Heart right ventricle (tissue), 16 donors: ENCODE measurements at regions not wholly inside any gene's neighbourhood (a gene's known extent, or its start where the extent isn't known, plus 50 kb on each side); places are given as distances from the start of the nearest gene placed in this dataset.

ENCODE experiments used
- ATAC-seq, 8 donors: fragments of 200-7000 bp; cut with Tn5 transposase; one replicate each; pipeline ENCODE4 v1.9.1; 2020; ENCODE audit warnings: mild to moderate bottlenecking in 8 of 8, moderate library complexity in 8 of 8, moderate number of reproducible peaks in 1 of 8
- DNase-seq, 2 donors: peaks; one replicate each; pipeline ENCODE4 v3.0.0-alpha.2; 2020
- H3K27ac ChIP-seq, 10 donors: fragments of 200-600 bp; sonication (generic) in 2 of 10; one replicate each; pipeline versions ENCODE4 v1.5.0 to v1.8.0; 2020 to 2022; ENCODE audit warnings: mild to moderate bottlenecking in 3 of 10
- H3K27me3 ChIP-seq, 7 donors: fragments of 200-600 bp; one replicate each; pipeline ENCODE4 v1.8.0; 2021 to 2022; ENCODE audit warnings: mild to moderate bottlenecking in 2 of 7
- H3K36me3 ChIP-seq, 9 donors: fragments of 200-600 bp; sonication (generic) in 1 of 9; one replicate each; pipeline versions ENCODE4 v1.5.0 to v1.8.0; 2020 to 2022; ENCODE audit warnings: mild to moderate bottlenecking in 2 of 9
- H3K4me1 ChIP-seq, 9 donors: fragments of 200-600 bp; sonication (generic) in 1 of 9; one replicate each; pipeline versions ENCODE4 v1.5.0 to v1.8.0; 2020 to 2022; ENCODE audit warnings: mild to moderate bottlenecking in 4 of 9
- H3K4me3 ChIP-seq, 10 donors: fragments of 200-600 bp; sonication (generic) in 2 of 10; one replicate each; pipeline versions ENCODE4 v1.5.0 to v1.8.0; 2020 to 2022; ENCODE audit warnings: mild to moderate bottlenecking in 7 of 10, moderate library complexity in 2 of 10
- H3K9me3 ChIP-seq, 11 donors: fragments of 200-600 bp in 10 of 11; sonication (generic) in 2 of 11; one replicate each; pipeline versions ENCODE4 v1.5.0 to v1.8.0; 2013 to 2022; ENCODE audit warnings: mild to moderate bottlenecking in 2 of 11, control low read depth in 1 of 11, moderate library complexity in 1 of 11
- WGBS, 2 donors: extraction: QIAGEN DNeasy Blood & Tissue Kit; methylation state at CpG; one replicate each; pipeline ENCODE4 v1.1.7; 2013; ENCODE audit warnings: inconsistent platforms in 1 of 2; 5-methylcytosine and 5-hydroxymethylcytosine counted together
- intact Hi-C, 10 donors: fragments of 100-400 bp; cut with DNase I; formaldehyde crosslinking; loops; one replicate each; pipeline versions ENCODE4 v1.11.1 to v1.14.2; 2022
- TF ChIP-seq, protein P1 (sequence below), 9 donors: fragments of 200-600 bp; sonication (generic) in 2 of 9; IDR thresholded peaks; one replicate each; pipeline versions ENCODE4 v1.5.0 to v1.8.0; 2021 to 2022; ENCODE audit warnings: antibody characterized with exemption in 9 of 9, mild to moderate bottlenecking in 5 of 9, moderate library complexity in 1 of 9
- donor health status: Arrhythmogenic right ventricular cardiomyopathy.
- donor health status: ischemic (EF 13 %, LVEDD 7.1; RV severe dilation, severe dysfunction).
- donor health status: healthy with polysubstance abuse.
- donor health status: DM: no; HTN: yes; CAD: no.
- donor health status: DM: no; HTN: no; CAD: no.
- donor health status: ischemic (EF 25% LVEDD 6.9; RV normal size, moderate dysfunction).
- donor health status: ischemic (EF 25% LVEDD 5.7; RV mildly dilated, moderate dysfunction).
- donor health status: healthy.
- donor health status: DM: yes; HTN: yes; CAD: no.
- donor health status: Ischemic cardiomyopathy.
- donor health status: ischemic (EF 35%, LVEDD 5.7; RV mildly dilated, moderate dysfunction).
- donor health status: nonischemic (EF 11% LVEDD 7.7; RV severe dilation, severe dysfunction).
- donor health status: DM: yes; HTN: yes; CAD: no.
- donor health status: PGD.
- donor health status: ischemic (EF 29% LVEDD 5.4; RV normal size, mild dysfunction).
- donor health status: nonischemic (EF 23%, LVEDD 6.1; RV moderate dilation, normal function).

DNA sequence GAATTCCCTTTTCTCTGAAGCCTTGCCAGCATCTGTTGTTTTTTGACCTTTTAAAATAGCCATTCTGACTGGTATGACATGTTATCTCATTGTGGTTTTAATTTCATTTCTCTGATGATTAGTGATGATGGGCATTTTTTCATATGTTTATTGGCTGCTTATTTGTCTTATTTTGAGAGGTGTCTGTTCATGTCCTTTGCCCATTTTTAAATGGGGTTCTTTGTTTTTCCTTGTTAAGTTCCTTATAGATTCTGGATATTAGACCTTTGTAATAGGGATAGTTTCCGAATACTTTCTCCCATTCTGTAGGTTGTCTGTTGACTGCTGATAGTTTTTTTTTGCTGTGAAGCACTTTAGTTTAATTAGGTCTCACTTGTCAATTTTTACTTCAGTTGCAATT, 54.0 kb upstream of the C1orf185 start:
- Histone ChIP-seq H3K36me3 (no peaks in the 10 kb centered on the region), H3K4me3 (no peak overlapping the region), H3K4me1 (no peaks in the 10 kb centered on the region), H3K27me3 (no peaks in the 10 kb centered on the region), H3K27ac (no peak overlapping the region), H3K9me3 (peaks cover 0 to 18% (median 0%) of the 10 kb centered on the region in 11 donors)
- no peak for DNase-seq
- ATAC-seq, result no peak
- 93 to 98% methylated on average over 1 of the region's 1 CpG for WGBS, 2 donors
- intact Hi-C loops, result loop anchor here in 6 of 10 donors (5.0 to 10.0 kb wide), 6 partner anchors 113 to 273 kb away; no protein-coding TSS in a partner anchor
- TF ChIP-seq, protein P1, sequence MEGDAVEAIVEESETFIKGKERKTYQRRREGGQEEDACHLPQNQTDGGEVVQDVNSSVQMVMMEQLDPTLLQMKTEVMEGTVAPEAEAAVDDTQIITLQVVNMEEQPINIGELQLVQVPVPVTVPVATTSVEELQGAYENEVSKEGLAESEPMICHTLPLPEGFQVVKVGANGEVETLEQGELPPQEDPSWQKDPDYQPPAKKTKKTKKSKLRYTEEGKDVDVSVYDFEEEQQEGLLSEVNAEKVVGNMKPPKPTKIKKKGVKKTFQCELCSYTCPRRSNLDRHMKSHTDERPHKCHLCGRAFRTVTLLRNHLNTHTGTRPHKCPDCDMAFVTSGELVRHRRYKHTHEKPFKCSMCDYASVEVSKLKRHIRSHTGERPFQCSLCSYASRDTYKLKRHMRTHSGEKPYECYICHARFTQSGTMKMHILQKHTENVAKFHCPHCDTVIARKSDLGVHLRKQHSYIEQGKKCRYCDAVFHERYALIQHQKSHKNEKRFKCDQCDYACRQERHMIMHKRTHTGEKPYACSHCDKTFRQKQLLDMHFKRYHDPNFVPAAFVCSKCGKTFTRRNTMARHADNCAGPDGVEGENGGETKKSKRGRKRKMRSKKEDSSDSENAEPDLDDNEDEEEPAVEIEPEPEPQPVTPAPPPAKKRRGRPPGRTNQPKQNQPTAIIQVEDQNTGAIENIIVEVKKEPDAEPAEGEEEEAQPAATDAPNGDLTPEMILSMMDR (IDR thresholded peaks at IDR 0.05), result no peak

DNA sequence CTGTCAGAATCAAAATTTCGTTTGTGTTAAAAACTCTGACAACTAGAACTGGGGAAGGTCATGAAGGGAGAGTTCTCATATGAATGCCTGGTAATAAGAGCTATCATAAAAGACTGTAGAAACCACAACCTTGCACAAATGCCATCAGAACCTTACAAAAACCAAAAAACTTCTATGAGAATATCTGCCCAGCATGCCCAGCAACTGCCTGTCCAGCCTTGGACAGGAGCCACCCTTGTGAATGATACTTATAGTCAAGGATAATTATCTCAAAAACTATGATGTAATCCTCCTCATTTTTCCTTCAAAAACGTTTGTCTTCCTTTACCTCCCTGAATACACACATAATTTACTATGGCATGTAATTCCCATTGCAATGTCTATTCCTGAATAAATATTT, 53.4 kb upstream of the C1orf185 start:
- no peak overlapping the region for H3K4me3 ChIP-seq

More for the DNA sequence above, 53.4 kb upstream of the C1orf185 start:
- TF ChIP-seq, protein P1 (IDR thresholded peaks at IDR 0.05), result no peak
- DNase-seq, result no peak
- 29 to 34% methylated on average over 2 of the region's 2 CpGs for WGBS, 2 donors
- Histone ChIP-seq H3K27ac (no peak overlapping the region), H3K27me3 (no peaks in the 10 kb centered on the region), H3K36me3 (no peaks in the 10 kb centered on the region), H3K4me1 (no peaks in the 10 kb centered on the region), H3K9me3 (peaks cover 0 to 21% (median 0%) of the 10 kb centered on the region in 11 donors)
- intact Hi-C loops, result loop anchor here in 6 of 10 donors (5.0 to 10.0 kb wide), 6 partner anchors 114 to 274 kb away; no protein-coding TSS in a partner anchor
- no peak for ATAC-seq
